H9 (cell line): ENCODE measurements at regions not wholly inside any gene's neighbourhood (a gene's known extent, or its start where the extent isn't known, plus 50 kb on each side); places are given as distances from the start of the nearest gene placed in this dataset.

Experiments used
- DNase-seq: peaks from one replicate; pipeline ENCODE4 v3.0.0-alpha.2; 2017
- H2AFZ ChIP-seq: one replicate; pipeline ENCODE4 v1.6.1; 2013; ENCODE audit warnings: mild to moderate bottlenecking, low read length, control low read depth, moderate library complexity
- H2AK5ac ChIP-seq: 2 replicates; pipeline ENCODE4 v1.6.1; 2013; ENCODE audit warnings: low read length, control low read depth, mixed read lengths; ENCODE audit not compliant: insufficient read length
- H2BK120ac ChIP-seq: one replicate; pipeline ENCODE4 v1.6.1; 2013; ENCODE audit warnings: low read depth, mild to moderate bottlenecking, low read length, control low read depth, inconsistent platforms; ENCODE audit not compliant: poor library complexity, severe bottlenecking
- H2BK12ac ChIP-seq: 2 replicates; pipeline ENCODE4 v1.6.1; 2013; ENCODE audit warnings: low read length, control low read depth, mixed read lengths, low read depth; ENCODE audit not compliant: insufficient read length
- H2BK15ac ChIP-seq: 2 replicates; pipeline ENCODE4 v1.6.1; 2013; ENCODE audit warnings: low read depth, low read length, control low read depth
- H2BK20ac ChIP-seq: one replicate; pipeline ENCODE4 v1.6.1; 2013; ENCODE audit warnings: low read depth, mild to moderate bottlenecking, low read length, control low read depth, inconsistent platforms; ENCODE audit not compliant: poor library complexity, severe bottlenecking
- H2BK5ac ChIP-seq: 2 replicates; pipeline ENCODE4 v1.6.1; 2013; ENCODE audit warnings: low read length, control low read depth, mixed read lengths; ENCODE audit not compliant: insufficient read length
- H3K14ac ChIP-seq: 2 replicates; pipeline ENCODE4 v1.6.1; 2013; ENCODE audit warnings: low read length, control low read depth; ENCODE audit not compliant: insufficient read depth
- H3K18ac ChIP-seq: 2 replicates; pipeline ENCODE4 v1.6.1; 2013; ENCODE audit warnings: low read depth, mild to moderate bottlenecking, mixed read lengths, low read length, control low read depth; ENCODE audit not compliant: insufficient read length
- H3K23ac ChIP-seq: 2 replicates; pipeline ENCODE4 v1.6.1; 2013; ENCODE audit warnings: low read length, control low read depth, mixed read lengths, low read depth; ENCODE audit not compliant: insufficient read length
- H3K23me2 ChIP-seq: 2 replicates; pipeline ENCODE4 v1.6.1; 2013; ENCODE audit warnings: low read depth, mild to moderate bottlenecking, mixed read lengths, low read length, control low read depth; ENCODE audit not compliant: insufficient read length, poor library complexity, severe bottlenecking
- H3K27ac ChIP-seq: 2 replicates; pipeline ENCODE4 v1.5.1; 2013; ENCODE audit warnings: low read length, control low read depth, mixed read lengths, low read depth; ENCODE audit not compliant: insufficient read length
- H3K27me3 ChIP-seq: 2 replicates; pipeline ENCODE4 v1.6.1; 2013; ENCODE audit warnings: low read length, control low read depth, inconsistent platforms; ENCODE audit not compliant: insufficient read depth
- H3K4ac ChIP-seq: 2 replicates; pipeline ENCODE4 v1.6.1; 2013; ENCODE audit warnings: low read depth, mild to moderate bottlenecking, control low read depth, inconsistent platforms, low read length, moderate library complexity
- H3K4me1 ChIP-seq: 2 replicates; pipeline ENCODE4 v1.6.1; 2013; ENCODE audit warnings: low read length, control low read depth, inconsistent platforms; ENCODE audit not compliant: insufficient read depth
- H3K4me2 ChIP-seq: 2 replicates; pipeline ENCODE4 v1.6.1; 2013; ENCODE audit warnings: low read length, control low read depth, mixed read lengths; ENCODE audit not compliant: insufficient read length, insufficient read depth
- H3K56ac ChIP-seq: 2 replicates; pipeline ENCODE4 v1.6.1; 2013; ENCODE audit warnings: low read depth, mild to moderate bottlenecking, mixed read lengths, low read length, control low read depth; ENCODE audit not compliant: insufficient read length
- H3K79me1 ChIP-seq: 2 replicates; pipeline ENCODE4 v1.6.1; 2013; ENCODE audit warnings: low read depth, mild to moderate bottlenecking, moderate library complexity, low read length, control low read depth, inconsistent platforms; ENCODE audit not compliant: insufficient read depth, poor library complexity, severe bottlenecking
- H3K79me2 ChIP-seq: 2 replicates; pipeline ENCODE4 v1.6.1; 2013; ENCODE audit warnings: low read length, control low read depth, inconsistent platforms; ENCODE audit not compliant: insufficient read depth
- H3K9ac ChIP-seq: 2 replicates; pipeline ENCODE4 v1.6.1; 2013; ENCODE audit warnings: low read length, control low read depth, mixed read lengths; ENCODE audit not compliant: insufficient read length; ENCODE audit errors: extremely low read depth
- H3K9me3 ChIP-seq: one replicate; pipeline ENCODE4 v1.6.1; 2013; ENCODE audit warnings: low read depth, low read length, inconsistent platforms; ENCODE audit not compliant: control insufficient read depth
- H3T11ph ChIP-seq: one replicate; pipeline ENCODE4 v1.6.1; 2013; ENCODE audit warnings: mild to moderate bottlenecking, low read length, control low read depth, inconsistent platforms
- H4K20me1 ChIP-seq: one replicate; pipeline ENCODE4 v1.6.1; 2013; ENCODE audit not compliant: control insufficient read depth, insufficient read length, insufficient read depth
- H4K5ac ChIP-seq: 2 replicates; pipeline ENCODE4 v1.6.1; 2013; ENCODE audit warnings: low read depth, mild to moderate bottlenecking, mixed read lengths, low read length, control low read depth; ENCODE audit not compliant: insufficient read length
- H4K8ac ChIP-seq: replicated peaks from 2 replicates; pipeline ENCODE4 v1.6.1; 2013; ENCODE audit warnings: low read length, control low read depth, mixed read lengths, low read depth; ENCODE audit not compliant: insufficient read length
- H4K91ac ChIP-seq: 2 replicates; pipeline ENCODE4 v1.6.1; 2013; ENCODE audit warnings: low read depth, mild to moderate bottlenecking, moderate library complexity, mixed read lengths, low read length, control low read depth; ENCODE audit not compliant: insufficient read length
- H3K27ac Mint-ChIP-seq, 3 experiments: 2 replicates in 2 of 3; 3 replicates in 1 of 3; pipeline ENCODE4 v1.8.0; 2020 to 2021; ENCODE audit warnings: mixed read lengths in 3 of 3, mild to moderate bottlenecking in 1 of 3, moderate library complexity in 1 of 3
- H3K27me3 Mint-ChIP-seq: 2 replicates; pipeline ENCODE4 v1.8.0; 2021; ENCODE audit warnings: low read depth, mild to moderate bottlenecking, moderate library complexity, mixed read lengths
- H3K36me3 Mint-ChIP-seq, 3 experiments: 2 replicates in 2 of 3; 3 replicates in 1 of 3; pipeline ENCODE4 v1.8.0; 2020 to 2021; ENCODE audit warnings: low read depth in 3 of 3, mixed read lengths in 3 of 3; ENCODE audit not compliant: insufficient read depth in 1 of 3
- H3K4me1 Mint-ChIP-seq, 2 experiments: 2 replicates each; pipeline ENCODE4 v1.8.0; 2020; ENCODE audit warnings: mixed read lengths in 2 of 2
- H3K4me3 Mint-ChIP-seq, 2 experiments: 2 replicates in 1 of 2; 3 replicates in 1 of 2; pipeline ENCODE4 v1.8.0; 2020 to 2021; ENCODE audit warnings: mild to moderate bottlenecking in 2 of 2, mixed read lengths in 2 of 2, moderate library complexity in 1 of 2
- H3K9me3 Mint-ChIP-seq, 2 experiments: 2 replicates in 1 of 2; 3 replicates in 1 of 2; pipeline ENCODE4 v1.8.0; 2020; ENCODE audit warnings: mild to moderate bottlenecking in 2 of 2, mixed read lengths in 2 of 2, moderate library complexity in 1 of 2
- WGBS: extraction: QIAGEN DNeasy Blood & Tissue Kit; methylation state at CpG from one replicate; pipeline ENCODE4 v1.1.7; 2013; ENCODE audit warnings: missing lambda C conversion rate, low lambda C conversion rate, mixed read lengths; ENCODE audit not compliant: insufficient read length; ENCODE audit errors: extremely low coverage; 5-methylcytosine and 5-hydroxymethylcytosine counted together
- TF ChIP-seq, protein P1 (sequence below): fragments of 200-600 bp; sonication (generic); conservative IDR thresholded peaks from 3 replicates; pipeline ENCODE4 v1.8.0; 2021; ENCODE audit warnings: antibody characterized with exemption, mild to moderate bottlenecking

DNA sequence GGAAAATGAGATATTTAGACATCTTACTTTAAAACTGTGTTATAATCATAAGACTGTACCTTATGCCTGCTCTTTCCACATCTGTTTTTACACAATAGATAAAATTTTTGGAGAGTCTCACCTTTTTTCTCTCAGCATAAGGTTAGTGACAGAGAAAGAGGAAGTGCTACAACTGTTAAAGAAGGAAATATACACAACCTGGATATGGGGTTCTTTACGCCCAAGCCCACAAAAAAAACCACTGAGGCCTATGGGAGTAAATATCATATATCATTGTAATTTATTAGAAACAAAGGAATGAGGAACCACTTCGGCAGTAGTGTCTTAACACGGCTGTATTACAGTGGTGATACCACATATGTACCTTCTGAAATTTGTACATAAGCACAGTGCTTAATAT is 265.9 kb upstream of the GK2 start:
- H3T11ph ChIP-seq: no peak overlapping the region
- no peaks in the 10 kb centered on the region for H3K9me3 ChIP-seq
- H3K23ac ChIP-seq: no peak overlapping the region
- H3K27me3 Mint-ChIP-seq: no peaks in the 10 kb centered on the region
- H3K27me3 ChIP-seq: no peaks in the 10 kb centered on the region
- WGBS: no CpG with 5 or more reads among the region's 3 CpGs
- H3K79me1 ChIP-seq: no peaks in the 10 kb centered on the region
- H4K91ac ChIP-seq: no peak overlapping the region
- H4K20me1 ChIP-seq: no peaks in the 10 kb centered on the region
- H3K79me2 ChIP-seq: no peaks in the 10 kb centered on the region
- DNase-seq: no peak
- H2BK5ac ChIP-seq: no peak overlapping the region
- no peak overlapping the region for H2BK20ac ChIP-seq
- no peak overlapping the region for H3K56ac ChIP-seq
- H3K14ac ChIP-seq: no peak overlapping the region
- H3K23me2 ChIP-seq: no peaks in the 10 kb centered on the region
- H2BK120ac ChIP-seq: no peak overlapping the region
- no peak overlapping the region for H2AFZ ChIP-seq
- no peak overlapping the region for H3K4me3 Mint-ChIP-seq
- peaks cover under 1 to 8% (median 6%) of the 10 kb centered on the region in 3 experiments; a peak in 4 of 7 replicates for H3K36me3 Mint-ChIP-seq
- no peak overlapping the region for H3K27ac ChIP-seq
- H3K4me1 Mint-ChIP-seq: no peaks in the 10 kb centered on the region
- H3K4ac ChIP-seq: no peak overlapping the region
- H3K4me2 ChIP-seq: no peak overlapping the region
- H4K5ac ChIP-seq: no peak overlapping the region
- H2BK15ac ChIP-seq: no peak overlapping the region
- H4K8ac ChIP-seq: no peak overlapping the region
- peaks cover 14 to 25% of the 10 kb centered on the region in 2 experiments; a peak in 4 of 5 replicates for H3K9me3 Mint-ChIP-seq
- no peak overlapping the region for H3K9ac ChIP-seq
- no peak overlapping the region; a peak in 1 of 7 replicates for H3K27ac Mint-ChIP-seq
- TF ChIP-seq, protein P1, sequence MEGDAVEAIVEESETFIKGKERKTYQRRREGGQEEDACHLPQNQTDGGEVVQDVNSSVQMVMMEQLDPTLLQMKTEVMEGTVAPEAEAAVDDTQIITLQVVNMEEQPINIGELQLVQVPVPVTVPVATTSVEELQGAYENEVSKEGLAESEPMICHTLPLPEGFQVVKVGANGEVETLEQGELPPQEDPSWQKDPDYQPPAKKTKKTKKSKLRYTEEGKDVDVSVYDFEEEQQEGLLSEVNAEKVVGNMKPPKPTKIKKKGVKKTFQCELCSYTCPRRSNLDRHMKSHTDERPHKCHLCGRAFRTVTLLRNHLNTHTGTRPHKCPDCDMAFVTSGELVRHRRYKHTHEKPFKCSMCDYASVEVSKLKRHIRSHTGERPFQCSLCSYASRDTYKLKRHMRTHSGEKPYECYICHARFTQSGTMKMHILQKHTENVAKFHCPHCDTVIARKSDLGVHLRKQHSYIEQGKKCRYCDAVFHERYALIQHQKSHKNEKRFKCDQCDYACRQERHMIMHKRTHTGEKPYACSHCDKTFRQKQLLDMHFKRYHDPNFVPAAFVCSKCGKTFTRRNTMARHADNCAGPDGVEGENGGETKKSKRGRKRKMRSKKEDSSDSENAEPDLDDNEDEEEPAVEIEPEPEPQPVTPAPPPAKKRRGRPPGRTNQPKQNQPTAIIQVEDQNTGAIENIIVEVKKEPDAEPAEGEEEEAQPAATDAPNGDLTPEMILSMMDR: no peak
- H3K4me1 ChIP-seq: peaks cover 2% of the 10 kb centered on the region; the same call in 1 of the 2 replicates
- no peak overlapping the region for H3K18ac ChIP-seq
- no peak overlapping the region for H2AK5ac ChIP-seq
- no peak overlapping the region for H2BK12ac ChIP-seq
